Endothelial cell of umbilical vein (primary cell): ENCODE measurements at regions not wholly inside any gene's neighbourhood (a gene's known extent, or its start where the extent isn't known, plus 50 kb on each side); places are given as distances from the start of the nearest gene placed in this dataset.

Source experiments
- BruUV-seq: library from RNA; stranded (reverse); fragments of 400-500 nt; replicated peaks from 2 replicates; lab custom pipeline; 2021; lab: Mats Ljungman, UMichigan
- CTCF ChIA-PET: fragments of 300-600, 350-600 bp; sonication (Branson Sonifier 250); formaldehyde crosslinking; loops from one replicate; lab custom pipeline; 2021; ENCODE audit warnings: antibody characterized with exemption, inconsistent platforms; lab: Charles Lee
- POLR2A ChIA-PET: fragments of 300-600, 350-600 bp; sonication (Branson Sonifier 250); formaldehyde crosslinking; loops from one replicate; lab custom pipeline; 2021; ENCODE audit warnings: antibody characterized with exemption, inconsistent platforms; lab: Charles Lee
- DNase-seq: peaks from one replicate; pipeline ENCODE4 v3.0.0-alpha.2; 2011; ENCODE audit warnings: low read depth, low spot score
- FAIRE-seq: peaks from 2 replicates; lab custom pipeline; 2011; peaks lifted over from hg19 to GRCh38; lab: Jason Lieb, UNC
- H2AFZ ChIP-seq: 2 replicates; pipeline ENCODE4 v1.6.0; 2012; ENCODE audit warnings: low read depth, low read length, control low read depth, inconsistent platforms
- H3K27ac ChIP-seq: 2 replicates; pipeline ENCODE4 v1.5.1; 2011; ENCODE audit warnings: low read depth, mild to moderate bottlenecking, control low read depth, low read length, moderate library complexity; ENCODE audit not compliant: insufficient read depth
- H3K27me3 ChIP-seq, 2 experiments: 2 replicates each; pipeline versions ENCODE4 v1.6.0 to v1.6.1; 2011; ENCODE audit warnings: low read length in 2 of 2, mixed read lengths in 1 of 2; ENCODE audit not compliant: control insufficient read depth in 2 of 2, insufficient read depth in 2 of 2
- H3K36me3 ChIP-seq, 2 experiments: 2 replicates in 1 of 2; 3 replicates in 1 of 2; pipeline ENCODE4 v1.5.1; 2011; ENCODE audit warnings: low read length in 2 of 2, mild to moderate bottlenecking in 1 of 2, moderate library complexity in 1 of 2; ENCODE audit not compliant: control insufficient read depth in 2 of 2, insufficient read depth in 2 of 2; ENCODE audit errors: extremely low read depth in 1 of 2
- H3K4me1 ChIP-seq: 3 replicates; pipeline ENCODE4 v1.5.1; 2011; ENCODE audit warnings: mild to moderate bottlenecking, low read length; ENCODE audit not compliant: control insufficient read depth, insufficient read depth; ENCODE audit errors: extremely low read depth
- H3K4me2 ChIP-seq: 2 replicates; pipeline ENCODE4 v1.6.1; 2011; ENCODE audit warnings: low read length, control low read depth, mixed read lengths; ENCODE audit not compliant: insufficient read depth
- H3K4me3 ChIP-seq, 3 experiments: fragments of 200-600 bp in 1 of 3; sonication (generic), shearing (Covaris generic) in 1 of 3; replicated peaks in 1 of 3; 2 replicates each; pipeline ENCODE4 v1.5.1; 2011 to 2016; ENCODE audit warnings: control low read depth in 3 of 3, low read length in 3 of 3, mild to moderate bottlenecking in 2 of 3, inconsistent platforms in 1 of 3, low read depth in 1 of 3, moderate library complexity in 1 of 3; ENCODE audit not compliant: insufficient read depth in 1 of 3
- H3K79me2 ChIP-seq: 2 replicates; pipeline ENCODE4 v1.6.0; 2012; ENCODE audit warnings: low read length, inconsistent platforms; ENCODE audit not compliant: control insufficient read depth, insufficient read depth
- H3K9ac ChIP-seq: replicated peaks from 2 replicates; pipeline ENCODE3; 2011; ENCODE audit warnings: low read length, control low read depth; ENCODE audit not compliant: insufficient read depth; ENCODE audit errors: extremely low read depth
- H3K9me1 ChIP-seq: replicated peaks from 3 replicates; pipeline ENCODE4 v1.6.0; 2011; ENCODE audit warnings: mild to moderate bottlenecking, low read length; ENCODE audit not compliant: control insufficient read depth, insufficient read depth; ENCODE audit errors: extremely low read depth
- H3K9me3 ChIP-seq: replicated peaks from 2 replicates; pipeline ENCODE4 v1.5.1; 2012; ENCODE audit warnings: low read length, inconsistent platforms; ENCODE audit not compliant: control insufficient read depth, insufficient read depth
- H4K20me1 ChIP-seq: replicated peaks from 2 replicates; pipeline ENCODE3; 2011; ENCODE audit warnings: mild to moderate bottlenecking, low read length; ENCODE audit not compliant: control insufficient read depth, insufficient read depth; ENCODE audit errors: extremely low read depth
- CTCF ChIP-seq, 2 donors: IDR thresholded peaks; 1 replicate in 1 of 2; 2 replicates in 1 of 2; pipeline ENCODE4 v1.5.1; 2011; ENCODE audit warnings: low read length in 2 of 2, mild to moderate bottlenecking in 2 of 2, moderate library complexity in 2 of 2, control low read depth in 1 of 2, inconsistent platforms in 1 of 2, low read depth in 1 of 2; ENCODE audit not compliant: insufficient read depth in 1 of 2; ENCODE audit errors: extremely low read depth in 1 of 2
- EZH2 ChIP-seq: IDR thresholded peaks from 2 replicates; pipeline ENCODE4 v1.6.1; 2012; ENCODE audit warnings: borderline replicate concordance, low read depth, mild to moderate bottlenecking, moderate library complexity, low read length, inconsistent platforms; ENCODE audit not compliant: severe bottlenecking
- FOS ChIP-seq: IDR thresholded peaks from 2 replicates; pipeline ENCODE4 v1.6.1; 2011; ENCODE audit warnings: mild to moderate bottlenecking, low read length, moderate library complexity, borderline replicate concordance; ENCODE audit not compliant: insufficient read depth
- GATA2 ChIP-seq: IDR thresholded peaks from 2 replicates; pipeline ENCODE4 v1.7.0; 2011; ENCODE audit warnings: low read depth, mild to moderate bottlenecking, moderate library complexity, mixed read lengths, low read length; ENCODE audit not compliant: insufficient read length, insufficient read depth
- JUN ChIP-seq: IDR thresholded peaks from 2 replicates; pipeline ENCODE4 v1.6.1; 2011; ENCODE audit warnings: borderline replicate concordance, low read depth; ENCODE audit not compliant: insufficient read length, insufficient read depth
- MAX ChIP-seq: IDR thresholded peaks from 2 replicates; pipeline ENCODE4 v1.6.1; 2011; ENCODE audit not compliant: insufficient read depth, insufficient read length
- MYC ChIP-seq: IDR thresholded peaks from one replicate; pipeline ENCODE4 v1.6.1; 2011; ENCODE audit warnings: mild to moderate bottlenecking, low read depth, low read length
- POLR2A ChIP-seq: IDR thresholded peaks from 2 replicates; pipeline ENCODE4 v1.6.1; 2012; ENCODE audit warnings: low read depth, mild to moderate bottlenecking, control low read depth, low read length
- POLR2AphosphoS5 ChIP-seq: IDR thresholded peaks from 2 replicates; pipeline ENCODE4 v1.6.1; 2012; ENCODE audit warnings: low read depth, mild to moderate bottlenecking, control low read depth, low read length, moderate library complexity; ENCODE audit not compliant: insufficient read depth
- dilution Hi-C: fragments of 300-500 bp; cut with MboI; formaldehyde crosslinking; loops from one replicate; pipeline ENCODE4 v1.15.0; 2019; ENCODE audit warnings: low sequenced_read_pairs; ENCODE audit not compliant: extremely low pct_ligation_motif_present
- intact Hi-C: fragments of 100-400 bp; cut with micrococcal nuclease; formaldehyde crosslinking; loops from one replicate; pipeline ENCODE4 v1.10.0; 2022

- ChIA-PET POLR2A (no interaction called here), CTCF (no interaction called here)
- no peaks in the 10 kb centered on the region for H3K9me1 ChIP-seq
- no peak overlapping the region for H3K9ac ChIP-seq
- H3K4me2 ChIP-seq: no peak overlapping the region
- no peak overlapping the region for H3K27ac ChIP-seq
- FAIRE-seq: no peak
- H3K79me2 ChIP-seq: no peaks in the 10 kb centered on the region
- H2AFZ ChIP-seq: no peak overlapping the region
- H3K27me3 ChIP-seq: no peaks in the 10 kb centered on the region
- no peak overlapping the region for H3K4me3 ChIP-seq
- DNase-seq: no peak
- no peak for TF ChIP-seq FOS
- no peak for TF ChIP-seq JUN
- TF ChIP-seq POLR2A: no peak
- TF ChIP-seq MAX: no peak
- TF ChIP-seq EZH2: no peak
- TF ChIP-seq MYC: no peak
- TF ChIP-seq CTCF (IDR thresholded peaks at IDR 0.05; ENCODE audit: extremely low read depth in 1 of 2, insufficient read depth in 1 of 2, low read depth in 1 of 2, low read length in 2 of 2): no peak
- no peak for TF ChIP-seq GATA2
- no peak for TF ChIP-seq POLR2AphosphoS5
- intact Hi-C loops (no loop called here), dilution Hi-C loops (no loop called here)
- no TSS peak for BruUV-seq
- H3K9me3 ChIP-seq: no peaks in the 10 kb centered on the region
- no peaks in the 10 kb centered on the region for H3K4me1 ChIP-seq
- no peaks in the 10 kb centered on the region for H3K36me3 ChIP-seq
- H4K20me1 ChIP-seq: no peaks in the 10 kb centered on the region
Observed at GRCh38 chrX:117522725-117523700, 593.6 kb downstream of the KLHL13 start.
